ENCODE measurements at regions not wholly inside any gene's neighbourhood (a gene's known extent, or its start where the extent isn't known, plus 50 kb on each side); places are given as distances from the start of the nearest gene placed in this dataset.

GRCh38 chr3:153392363-153392762, 230.3 kb downstream of the RAP2B start:
- TF ChIP-seq POLR2A (IDR thresholded peaks at IDR 0.05) (no peak), CTCF (IDR thresholded peaks at IDR 0.05) (no peak), POLR2AphosphoS5 (IDR thresholded peaks at IDR 0.05) (no peak), EP300 (IDR thresholded peaks at IDR 0.05) (no peak)

Measured in suprapubic skin (tissue), 4 donors.